Stimulated activated CD4-positive, alpha-beta T cell treated with anti-CD3 and anti-CD28 coated beads, Interleukin-4, amount 100 ng/mL, for 24 hours (primary cell): ENCODE measurements at regions not wholly inside any gene's neighbourhood (a gene's known extent, or its start where the extent isn't known, plus 50 kb on each side); places are given as distances from the start of the nearest gene placed in this dataset.
"Not testable (repeated sequence)": the region's sequence is repeated elsewhere in the genome, so short reads cannot be mapped to it uniquely, and the experiment has no call there.

Experiments used
- DNase-seq: peaks from one replicate; pipeline ENCODE4 v3.0.0-alpha.2; 2020

DNA sequence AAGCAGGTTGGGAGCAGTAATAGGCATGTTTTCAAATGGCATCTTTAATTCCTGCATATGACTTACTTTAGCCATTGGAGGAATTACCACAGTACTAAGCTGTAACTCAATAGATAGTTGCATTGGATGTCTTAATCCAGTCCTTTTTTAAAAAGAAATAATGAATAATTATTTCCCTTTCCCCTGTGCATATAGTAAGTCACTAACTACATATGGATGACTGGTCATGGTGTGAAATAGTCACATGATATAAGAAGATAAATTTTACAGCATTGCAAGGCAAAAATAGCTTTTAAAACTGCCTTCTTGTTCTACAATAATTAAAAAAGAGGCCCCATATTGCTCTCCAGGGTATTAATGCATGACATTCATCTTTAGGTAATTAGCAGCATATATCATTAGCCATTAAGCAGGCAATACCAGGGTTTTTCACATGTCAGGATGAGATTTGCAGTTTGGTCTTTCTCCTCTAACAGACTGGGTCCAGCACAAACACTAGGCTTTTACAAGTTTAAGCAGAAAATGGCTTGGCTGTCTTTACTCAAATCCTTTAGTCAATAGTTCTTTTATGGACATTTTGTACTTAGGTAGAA lies 606.4 kb upstream of the RORB start:
- no peak for DNase-seq

DNA sequence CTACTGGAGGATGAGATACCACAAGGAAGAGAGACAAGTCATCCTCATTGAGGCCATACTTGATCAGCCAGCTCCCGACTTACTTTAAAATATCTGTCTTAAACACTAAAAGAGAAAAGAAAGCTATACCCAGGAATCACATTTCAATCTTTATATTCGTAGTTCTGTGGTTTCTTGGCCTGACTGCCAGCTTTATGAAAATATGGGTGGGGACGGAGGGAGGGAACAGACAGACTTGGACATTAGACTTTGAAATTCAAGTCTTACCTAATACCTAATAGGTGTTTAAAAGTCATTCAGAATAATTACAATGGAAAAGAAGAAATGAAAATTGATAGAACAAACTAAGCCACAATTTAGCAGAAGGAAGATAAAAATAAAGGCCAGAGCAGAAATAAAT lies 604.8 kb upstream of the RORB start:
- DNase-seq: no peak

DNA sequence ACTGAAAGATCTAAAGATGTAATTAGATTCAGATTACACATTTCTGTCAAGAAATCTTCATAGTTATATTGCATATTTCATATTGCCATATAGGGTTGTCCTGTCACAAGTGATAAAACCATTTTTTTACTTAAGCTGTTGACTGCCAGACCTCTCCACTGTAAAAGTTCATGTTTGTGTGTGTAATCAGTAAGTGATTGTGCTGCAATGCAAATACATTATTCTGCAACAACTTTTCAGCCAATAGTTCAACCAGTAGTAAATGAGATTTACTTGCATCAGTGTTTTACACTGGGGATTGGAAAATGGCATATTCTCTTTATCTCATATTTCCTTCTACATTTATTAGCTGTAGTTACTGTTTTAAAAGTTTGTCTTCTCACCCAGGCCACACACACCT lies 603.9 kb upstream of the RORB start:
- DNase-seq: no peak

DNA sequence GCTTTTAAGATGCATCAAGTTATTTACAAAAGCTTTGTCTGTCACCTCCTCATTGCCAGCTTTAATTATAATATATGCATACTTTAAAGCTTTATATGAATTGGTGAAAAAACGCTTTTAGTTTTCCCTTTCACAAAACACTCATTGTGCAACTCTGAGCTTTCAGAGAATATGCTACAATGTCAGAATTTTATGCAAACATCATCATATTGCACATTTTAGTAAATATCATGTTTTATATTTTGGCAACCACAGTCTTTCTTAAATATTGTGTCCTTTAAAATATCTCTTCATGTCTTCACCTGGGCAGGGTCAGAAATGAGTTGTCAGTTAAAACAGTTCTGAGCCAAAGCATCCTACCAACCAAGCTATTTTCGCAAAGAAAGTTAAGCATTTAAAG lies 601.1 kb upstream of the RORB start:
- no peak for DNase-seq

DNA sequence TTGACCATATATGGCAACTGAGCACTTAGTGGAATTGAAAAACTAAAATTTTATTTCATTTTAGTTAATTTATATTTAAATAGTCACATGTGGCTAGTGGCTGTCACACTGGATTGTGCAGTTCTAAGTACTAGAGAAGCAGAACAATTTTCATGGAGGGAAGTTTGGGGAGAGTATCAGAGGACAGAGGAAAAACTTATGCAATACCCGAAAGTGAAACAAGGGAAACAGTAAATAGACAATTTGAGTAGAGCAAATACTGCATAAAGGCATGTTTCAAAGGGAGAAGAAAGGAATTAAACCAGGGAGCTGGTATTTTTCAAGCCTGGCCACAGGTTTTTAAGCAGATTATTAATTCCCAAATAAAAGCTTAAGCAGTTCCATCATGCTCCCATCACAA lies 590.5 kb upstream of the RORB start:
- DNase-seq: no peak

DNA sequence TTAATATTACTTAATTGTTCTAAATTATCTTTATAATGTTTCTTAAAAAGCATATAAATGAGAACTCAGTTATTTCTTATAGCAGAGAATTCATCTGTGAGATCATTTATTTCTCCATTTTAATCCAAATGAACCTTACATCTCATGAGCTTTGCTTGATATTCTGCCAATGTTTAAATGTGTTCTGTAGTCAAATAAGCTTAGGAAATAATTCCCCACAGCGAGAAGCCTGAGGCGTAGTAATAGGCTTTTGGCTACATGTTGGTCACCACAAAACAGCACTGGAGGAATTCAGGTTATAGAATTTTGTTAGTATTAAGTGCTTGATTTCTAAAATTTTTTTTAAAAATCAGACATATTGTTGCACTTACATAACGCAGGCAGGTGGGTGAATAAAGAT lies 585.3 kb upstream of the RORB start:
- DNase-seq: no peak

DNA sequence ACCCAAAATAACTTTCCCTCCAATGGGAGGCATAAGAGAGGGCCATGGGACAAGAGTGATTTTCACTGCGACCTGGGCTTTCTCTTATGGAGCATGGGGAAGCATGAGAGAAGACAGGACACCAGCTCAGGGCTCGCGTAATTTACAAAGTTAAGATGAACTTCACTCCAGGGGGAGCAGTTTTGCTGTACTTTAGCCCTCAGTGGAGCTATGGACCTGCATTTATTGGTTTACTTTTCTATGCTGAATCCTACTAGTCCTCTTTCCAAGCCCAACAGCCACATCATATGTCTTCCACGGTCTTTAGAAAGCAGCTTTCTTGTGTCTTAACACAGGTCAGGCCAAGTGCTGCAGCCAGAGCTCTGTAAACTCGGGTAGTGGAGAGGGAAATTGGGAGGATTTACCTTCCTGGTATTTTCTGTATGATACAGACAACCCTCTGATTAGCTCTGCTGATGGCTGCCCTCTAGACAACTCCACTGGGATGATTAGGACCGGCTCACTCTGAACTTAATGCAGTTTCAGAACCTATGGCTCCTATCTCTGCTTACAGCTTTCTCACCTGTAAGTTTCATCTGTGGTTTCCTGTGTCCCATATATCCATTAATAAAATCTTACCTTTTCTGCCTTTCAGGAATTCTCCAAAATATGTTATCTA lies 581.0 kb upstream of the RORB start:
- no peak for DNase-seq

DNA sequence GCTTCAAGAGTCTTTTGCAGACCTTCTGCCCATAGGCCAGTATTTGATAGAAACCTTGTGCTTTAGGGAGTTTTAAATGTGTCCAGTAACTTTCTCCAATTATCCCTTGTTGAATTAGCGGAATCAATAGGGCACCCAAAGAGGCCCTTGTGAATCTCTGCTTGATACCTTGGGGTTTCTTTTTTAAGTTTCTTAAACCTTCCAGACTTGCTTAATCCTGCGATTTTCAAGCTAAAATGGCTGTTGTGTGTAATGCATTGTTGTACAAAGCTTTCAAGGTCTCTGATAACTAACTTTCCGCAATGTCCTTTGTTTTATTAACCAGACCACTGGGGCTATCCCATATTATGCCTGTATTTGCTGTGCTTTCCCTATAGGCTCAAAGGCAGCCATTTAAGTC lies 577.4 kb upstream of the RORB start:
- no peak for DNase-seq

DNA sequence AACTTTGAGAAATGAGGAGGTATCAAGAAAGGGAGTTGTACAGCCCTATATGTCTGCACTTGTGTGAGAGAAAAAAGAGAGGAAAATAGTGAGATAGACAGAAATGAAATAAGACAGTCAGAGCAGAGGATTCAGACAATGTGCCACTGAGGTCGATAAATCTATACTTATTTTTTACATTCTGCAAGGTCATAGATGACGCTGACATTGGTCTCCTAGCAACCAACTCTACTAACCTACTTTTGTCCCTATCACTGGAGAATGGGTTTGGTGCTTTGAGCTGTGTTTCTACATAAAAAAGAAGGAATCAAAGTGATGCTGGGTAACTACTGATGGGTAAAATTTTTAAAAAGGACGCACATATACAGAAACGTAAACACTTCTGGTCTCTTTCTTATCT lies 573.3 kb upstream of the RORB start:
- DNase-seq: no peak

DNA sequence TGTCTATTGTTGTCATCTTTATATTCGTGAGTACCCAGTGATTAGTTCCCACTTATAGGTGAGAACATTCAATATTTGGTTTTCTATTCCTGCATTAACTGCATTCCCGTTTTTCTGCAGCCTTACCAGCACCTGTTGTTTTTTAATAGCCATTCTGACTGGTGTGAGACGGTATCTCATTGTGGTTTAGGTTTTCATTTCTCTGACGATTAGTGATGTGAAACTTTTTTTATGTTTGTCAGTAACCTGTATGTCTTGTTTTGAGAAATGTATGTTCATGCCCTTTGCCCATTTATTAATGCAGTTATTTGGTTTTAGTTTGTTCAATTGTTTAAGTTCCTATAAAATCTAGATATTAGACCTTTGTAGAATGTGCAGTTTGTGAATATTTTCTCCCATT lies 546.0 kb upstream of the RORB start:
- no peak for DNase-seq

DNA sequence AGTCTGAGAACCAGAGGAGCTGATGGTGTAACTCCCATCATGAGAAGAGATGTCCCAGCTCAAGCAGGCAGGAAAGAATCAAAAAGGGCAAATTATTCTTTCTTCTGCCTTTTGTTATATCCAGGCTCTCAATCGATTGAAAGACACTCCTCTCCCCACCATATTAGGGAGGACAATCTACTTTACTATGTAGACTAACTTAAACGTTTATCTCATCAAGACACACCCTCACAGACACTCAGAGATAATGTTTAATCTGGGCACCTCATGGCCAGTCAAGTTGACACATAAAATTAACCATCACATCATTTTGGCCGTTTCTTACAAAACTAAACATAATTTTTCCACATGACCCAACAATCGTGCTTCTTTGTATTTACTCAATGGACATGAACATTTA lies 534.3 kb upstream of the RORB start:
- no peak for DNase-seq

DNA sequence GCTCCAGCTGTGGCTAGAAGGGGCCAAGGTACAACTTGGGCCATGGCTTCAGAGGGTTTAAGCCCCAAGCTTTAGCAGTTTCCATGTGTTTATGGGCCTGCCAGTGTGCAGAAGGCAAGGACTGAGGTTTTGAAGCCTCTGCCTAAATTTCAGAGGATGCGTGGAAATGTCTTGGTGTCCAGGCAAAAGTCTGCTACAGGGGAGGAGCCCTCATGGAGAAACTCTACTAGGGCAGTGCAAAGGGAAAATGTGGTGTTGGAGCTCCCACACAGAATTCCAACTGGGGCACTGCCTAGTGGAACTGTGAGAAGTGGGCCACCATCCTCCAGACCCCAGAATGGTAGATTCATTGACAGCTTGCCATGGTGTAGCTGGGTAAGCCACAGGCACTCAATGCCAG lies 527.2 kb upstream of the RORB start:
- no peak for DNase-seq

DNA sequence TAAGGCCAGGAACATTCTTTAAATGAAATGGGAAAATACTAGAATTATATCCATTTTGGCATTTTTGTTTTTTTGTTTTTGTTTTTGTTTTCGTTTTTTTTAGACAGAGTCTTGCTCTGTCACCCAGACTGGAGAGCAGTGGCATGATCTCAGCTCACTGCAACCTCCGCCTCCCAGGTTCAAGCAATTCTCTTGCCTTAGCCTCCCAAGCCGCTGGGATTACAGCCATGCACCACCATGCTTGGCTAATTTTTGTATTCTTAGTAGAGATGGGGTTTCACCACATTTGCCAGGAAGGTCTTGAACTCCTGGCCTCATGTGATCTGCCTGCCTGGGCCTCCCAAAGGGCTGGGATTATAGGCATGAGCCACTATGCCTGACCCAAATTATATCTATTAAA lies 520.7 kb upstream of the RORB start:
- not testable (repeated sequence) for DNase-seq

DNA sequence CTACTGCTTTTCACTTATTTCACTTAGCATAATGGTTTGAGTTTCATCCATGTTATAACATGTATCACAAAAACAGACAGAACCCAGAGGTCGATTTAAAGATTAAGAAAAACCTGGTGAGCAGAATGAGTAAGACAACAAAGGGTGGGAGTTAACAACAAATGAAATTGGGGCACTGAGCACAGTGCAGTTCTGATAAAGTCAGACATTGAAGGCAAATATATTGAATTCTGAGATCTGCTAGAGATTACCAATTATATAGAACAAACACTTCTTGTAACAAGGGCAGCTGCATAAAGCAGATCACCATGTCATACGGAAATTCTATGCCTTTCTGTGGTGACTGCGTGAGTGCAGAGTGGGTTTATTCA lies 517.3 kb upstream of the RORB start:
- no peak for DNase-seq

DNA sequence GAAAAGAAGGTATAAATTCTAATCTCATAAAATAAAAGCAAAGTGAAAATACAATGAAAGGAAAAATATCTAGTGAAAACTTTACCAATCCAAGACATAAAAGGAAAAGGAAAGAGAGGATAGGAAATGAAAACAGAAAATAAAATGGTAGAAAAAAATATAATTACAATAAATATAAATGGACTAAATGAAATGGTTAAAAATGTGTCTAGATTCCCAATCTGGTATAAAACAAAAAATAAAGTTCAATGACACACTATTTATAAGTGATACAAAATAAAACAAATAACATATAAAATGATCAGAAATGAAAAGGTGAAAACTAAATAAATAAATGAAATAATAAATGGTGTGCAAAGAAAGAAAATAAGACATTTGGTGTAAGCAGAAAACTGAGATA lies 516.4 kb upstream of the RORB start:
- no peak for DNase-seq

DNA sequence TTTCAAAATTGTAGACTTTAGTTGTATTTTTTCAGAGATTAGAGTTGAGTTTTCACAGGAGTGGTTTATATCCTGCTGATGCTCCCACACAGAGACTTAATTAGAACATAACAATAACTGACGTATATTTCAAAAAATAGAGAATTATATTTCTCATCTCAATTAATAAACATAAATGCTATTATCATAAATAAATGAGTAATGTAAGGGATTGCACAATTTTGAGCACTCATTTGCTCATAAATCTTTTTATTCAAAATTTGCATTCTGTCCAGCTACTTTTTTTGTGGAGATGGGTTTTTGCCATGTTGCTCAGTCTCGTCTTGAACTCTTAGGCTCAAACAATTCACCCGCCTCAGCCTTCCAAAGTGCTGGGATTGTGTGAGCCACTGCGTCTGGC lies 515.7 kb upstream of the RORB start:
- DNase-seq: no peak

DNA sequence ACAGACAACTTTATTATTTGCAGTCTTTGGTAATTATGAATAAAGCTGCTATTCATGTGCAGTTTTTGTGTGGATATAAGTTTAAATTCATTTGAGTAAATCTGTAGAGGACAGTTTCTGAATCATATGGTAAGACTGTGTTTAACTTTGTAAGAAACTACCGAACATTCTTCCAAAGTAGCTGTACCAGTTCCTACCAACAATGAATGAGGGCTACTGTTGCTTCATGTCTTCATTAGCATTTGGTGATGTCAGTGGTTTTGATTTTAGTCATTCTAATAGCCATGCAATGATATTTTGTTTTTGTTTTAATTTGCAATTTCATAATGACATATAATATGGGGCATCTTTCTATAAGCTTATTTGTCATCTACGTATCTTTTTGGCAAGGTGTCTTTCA lies 501.3 kb upstream of the RORB start:
- DNase-seq: no peak

DNA sequence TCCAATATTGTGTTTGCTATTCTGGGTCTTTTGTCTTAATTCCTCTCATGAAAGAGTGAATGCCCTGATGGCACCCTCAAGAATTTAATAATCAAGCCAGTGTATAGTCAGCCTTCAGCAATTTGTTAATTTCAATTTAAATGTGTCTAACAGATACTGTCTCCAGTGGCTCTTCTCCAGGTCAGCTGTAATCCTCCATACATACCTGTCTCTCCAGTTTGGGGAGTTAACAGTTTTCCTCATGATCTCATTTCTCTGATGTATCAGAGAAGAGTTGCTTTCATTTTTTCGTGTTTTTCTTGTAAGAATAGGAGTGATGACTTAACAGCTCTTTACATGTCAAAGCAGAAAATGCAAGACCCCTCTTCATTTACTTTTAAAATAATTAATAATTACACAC lies 500.3 kb upstream of the RORB start:
- DNase-seq: no peak

DNA sequence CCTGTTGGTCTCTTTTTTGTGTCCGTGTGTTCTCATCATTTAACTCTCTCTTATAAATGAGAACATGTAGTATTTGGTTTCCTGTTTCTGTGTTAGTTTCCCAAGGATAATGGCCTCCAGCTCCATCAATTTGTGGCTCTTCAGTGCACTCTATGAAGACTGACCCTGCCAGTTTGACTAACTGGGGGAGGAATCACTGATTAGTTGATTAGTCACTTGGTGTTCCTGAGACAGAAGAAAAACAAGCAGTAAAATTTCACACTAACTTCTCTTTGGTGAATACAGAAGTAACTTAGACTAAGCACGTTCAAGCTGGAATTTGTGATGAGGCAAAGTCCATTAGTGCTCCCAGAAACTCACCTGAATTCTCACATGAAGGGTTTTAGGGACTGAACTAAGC lies 495.8 kb upstream of the RORB start:
- DNase-seq: no peak

DNA sequence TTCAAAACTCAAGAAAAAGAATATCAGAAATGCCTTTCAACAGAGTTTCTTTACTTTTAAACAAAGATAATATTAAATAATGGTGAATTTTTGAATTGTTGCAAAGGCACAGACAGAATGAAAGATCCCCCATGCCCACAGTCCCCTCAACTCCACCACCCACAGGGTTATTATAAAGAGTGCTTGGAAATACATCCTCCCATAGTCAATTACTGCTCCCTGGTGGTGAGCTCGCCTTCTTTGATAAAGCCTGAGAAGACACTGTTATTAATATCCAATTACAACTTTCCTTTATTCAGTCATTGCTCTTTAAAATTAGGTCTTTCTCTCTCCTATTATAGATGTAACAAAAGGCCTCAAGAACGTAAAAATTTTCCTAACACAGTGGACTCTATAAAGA lies 490.2 kb upstream of the RORB start:
- no peak for DNase-seq

DNA sequence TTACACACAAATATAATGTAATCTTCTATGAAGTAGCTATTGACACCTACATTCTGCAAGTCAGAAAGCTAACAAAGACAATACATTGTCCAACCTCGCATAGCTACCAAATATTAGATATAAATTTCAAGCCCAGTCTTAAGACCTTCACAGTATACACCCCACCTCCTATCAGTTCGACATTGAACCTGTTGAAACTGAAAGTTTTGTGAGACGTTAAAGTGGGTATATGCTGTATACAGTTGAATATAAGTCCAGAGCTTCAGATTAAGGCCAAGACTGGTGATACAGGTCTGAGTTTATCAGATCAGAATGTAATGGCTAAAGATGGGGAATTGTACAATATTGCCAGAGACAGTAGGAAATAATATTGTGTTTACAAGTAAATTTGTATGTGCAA lies 489.3 kb upstream of the RORB start:
- DNase-seq: no peak

DNA sequence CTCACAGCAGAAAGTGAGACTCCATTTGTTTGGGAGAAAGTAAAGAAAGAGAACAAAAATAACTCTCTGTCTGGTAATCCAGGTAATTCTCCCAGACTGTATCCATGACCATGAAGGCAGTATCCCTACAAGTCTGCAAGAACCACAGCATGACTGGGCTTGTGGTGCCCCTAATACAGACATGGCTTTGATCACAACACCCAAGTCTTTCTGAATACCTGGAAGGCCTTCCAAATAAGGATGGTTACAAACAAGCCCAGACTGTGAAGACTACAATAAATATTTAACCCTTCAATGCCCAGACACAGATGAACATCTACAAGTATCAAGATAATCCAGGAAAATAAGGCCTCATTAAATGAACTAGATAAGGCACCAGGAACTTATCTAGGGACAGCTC lies 481.1 kb upstream of the RORB start:
- no peak for DNase-seq

DNA sequence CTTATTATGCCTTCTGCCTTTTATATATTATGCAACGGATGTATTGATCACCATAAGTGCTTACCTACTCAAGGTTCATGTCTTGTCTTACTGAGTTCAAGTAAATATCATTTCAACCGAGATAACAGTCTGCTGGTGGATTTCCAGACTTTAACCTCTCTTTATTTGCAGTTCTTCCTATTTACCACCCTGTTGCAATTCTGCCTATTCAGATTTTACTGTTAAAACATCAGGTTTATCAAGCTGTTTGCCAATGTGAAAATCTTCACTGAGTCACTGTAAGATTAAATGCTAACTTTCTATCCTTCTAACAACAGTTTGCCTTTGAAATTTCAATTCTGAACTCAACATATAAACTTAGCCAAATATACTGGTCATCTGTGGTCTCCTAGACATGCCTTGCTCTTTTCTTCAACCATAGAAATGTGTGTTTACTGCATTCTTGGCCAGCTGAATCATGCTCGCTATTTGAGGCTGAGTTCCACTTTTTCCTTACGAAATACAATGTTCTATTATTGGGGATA lies 471.7 kb upstream of the RORB start:
- DNase-seq: no peak

DNA sequence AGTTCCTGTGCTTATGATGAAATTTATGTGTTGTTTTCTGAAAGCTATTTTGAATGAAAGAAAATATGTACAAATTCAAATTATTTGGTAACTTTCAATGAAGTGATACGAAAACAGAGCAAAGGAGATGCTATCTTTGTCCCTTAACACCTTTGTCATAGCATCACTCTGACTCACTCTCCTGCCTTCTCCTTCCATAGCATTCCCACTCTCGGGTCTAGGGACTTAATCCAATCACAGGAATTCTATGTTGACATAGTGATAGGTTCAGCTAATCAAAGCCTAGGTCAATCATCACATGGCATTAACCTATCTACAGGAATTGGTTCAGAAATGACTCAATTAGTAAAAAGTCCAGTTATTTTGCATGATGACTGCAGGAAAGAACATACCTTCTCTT lies 464.7 kb upstream of the RORB start:
- DNase-seq: no peak

DNA sequence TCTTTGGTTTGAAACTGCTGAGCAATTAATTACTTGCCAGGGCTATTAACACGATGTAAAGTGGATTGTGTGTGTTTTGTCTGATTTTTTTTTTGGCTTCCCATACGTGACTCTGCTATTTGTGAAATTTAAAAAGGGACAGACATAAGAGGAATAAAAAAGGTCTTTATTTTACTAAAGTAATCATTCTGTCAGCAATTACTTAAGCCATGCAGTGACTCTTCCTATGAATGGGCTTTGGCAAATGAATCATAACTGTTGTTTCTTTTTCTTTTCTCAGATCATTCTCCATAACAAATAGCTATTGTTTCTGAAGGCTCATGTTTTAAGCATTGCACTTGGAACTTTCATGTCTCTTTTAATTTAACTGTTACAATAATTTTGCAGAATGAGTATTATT lies 461.3 kb upstream of the RORB start:
- DNase-seq: no peak
